ENCODE measurements at regions not wholly inside any gene's neighbourhood (a gene's known extent, or its start where the extent isn't known, plus 50 kb on each side); places are given as distances from the start of the nearest gene placed in this dataset.
A peak's percentile ranks its signal among the peaks of the same experiment; 100 is the strongest.
"Not testable (repeated sequence)": the region's sequence is repeated elsewhere in the genome, so short reads cannot be mapped to it uniquely, and the experiment has no call there.

- H3K4me3 ChIP-seq (ENCODE audit: low read depth, low read length) = no peak overlapping the region
- H3K27ac ChIP-seq (ENCODE audit: low read depth) = no peak overlapping the region
- WGBS = 82% methylated on average over 3 of the region's 3 CpGs
- no peak for DNase-seq (ENCODE audit: extremely low spot score)
- no peaks in the 10 kb centered on the region for H3K36me3 ChIP-seq (ENCODE audit: insufficient read depth)
- H3K4me1 ChIP-seq (ENCODE audit: insufficient read depth) = no peaks in the 10 kb centered on the region
Measured at GRCh38 chr2:39989888-39990287, 210.8 kb upstream of the THUMPD2 start.

DNA sequence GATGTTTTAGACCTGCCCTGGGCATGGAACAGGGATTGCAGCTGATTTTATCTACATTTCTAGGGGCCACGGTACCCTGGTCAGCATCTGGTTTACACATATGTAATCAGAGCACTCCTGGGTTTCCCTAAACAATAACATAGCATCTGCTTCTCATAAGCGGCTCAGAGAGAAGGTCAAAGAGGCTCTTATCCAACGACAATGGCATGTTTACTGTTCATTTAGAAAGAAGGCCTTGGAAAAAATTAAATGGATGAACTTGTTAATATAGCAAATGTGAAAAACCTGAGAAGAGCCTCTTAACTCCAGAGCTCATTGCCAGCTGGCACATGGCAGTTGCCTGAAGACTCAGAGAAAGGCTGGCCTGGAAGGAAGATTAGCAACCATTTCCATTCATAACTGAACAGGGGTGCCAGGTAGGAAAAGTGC is 202.8 kb upstream of the THUMPD2 start:
- DNase-seq (ENCODE audit: extremely low spot score) = no peak
- no peak overlapping the region for H3K4me3 ChIP-seq (ENCODE audit: low read depth, low read length)
- H3K4me1 ChIP-seq (ENCODE audit: insufficient read depth) = no peaks in the 10 kb centered on the region
- WGBS = 46% methylated on average over 3 of the region's 3 CpGs
- H3K36me3 ChIP-seq (ENCODE audit: insufficient read depth) = no peaks in the 10 kb centered on the region
- H3K27ac ChIP-seq (ENCODE audit: low read depth) = no peak overlapping the region

GRCh38 chr2:39975476-39976020 is 196.5 kb upstream of the THUMPD2 start:
- Histone ChIP-seq H3K27ac (ENCODE audit: low read depth) (peak overlapping the region; percentile 23), H3K4me1 (ENCODE audit: insufficient read depth) (no peaks in the 10 kb centered on the region), H3K36me3 (ENCODE audit: insufficient read depth) (no peaks in the 10 kb centered on the region), H3K4me3 (ENCODE audit: low read depth, low read length) (no peak overlapping the region)
- peak; percentile 0 for DNase-seq (ENCODE audit: extremely low spot score)
- 51% methylated on average over 3 of the region's 3 CpGs for WGBS

DNA sequence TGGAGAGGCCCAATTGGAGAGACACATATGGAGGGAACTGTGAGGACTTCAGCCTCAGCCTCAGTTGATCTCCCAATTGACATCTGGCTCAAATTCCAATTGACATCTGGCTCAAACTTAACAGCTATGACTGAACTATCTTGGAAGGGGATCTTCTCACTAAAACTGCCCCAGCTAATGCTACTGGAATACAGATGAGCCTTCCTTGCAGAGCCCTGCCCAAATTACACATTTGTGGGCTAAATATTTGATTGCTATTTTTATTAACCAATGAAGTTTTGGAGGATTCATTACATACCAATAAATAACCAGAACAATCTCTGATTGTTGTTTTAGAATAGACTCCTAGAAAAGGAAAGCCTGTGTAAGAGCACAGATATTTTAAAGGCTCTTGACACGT is 189.0 kb upstream of the THUMPD2 start:
- 95% methylated on average over 1 of the region's 1 CpG for WGBS
- no peak overlapping the region for H3K4me3 ChIP-seq (ENCODE audit: low read depth, low read length)
- no peaks in the 10 kb centered on the region for H3K4me1 ChIP-seq (ENCODE audit: insufficient read depth)
- DNase-seq (ENCODE audit: extremely low spot score) = no peak
- no peaks in the 10 kb centered on the region for H3K36me3 ChIP-seq (ENCODE audit: insufficient read depth)
- no peak overlapping the region for H3K27ac ChIP-seq (ENCODE audit: low read depth)

- H3K4me1 ChIP-seq (ENCODE audit: insufficient read depth); DNase-seq (ENCODE audit: extremely low spot score); H3K36me3 ChIP-seq (ENCODE audit: insufficient read depth); H3K4me3 ChIP-seq (ENCODE audit: low read depth, low read length); H3K27ac ChIP-seq (ENCODE audit: low read depth): not testable (repeated sequence)
- WGBS = 77% methylated on average over 7 of the region's 7 CpGs
Measured at GRCh38 chr2:39960681-39961080, 181.6 kb upstream of the THUMPD2 start.

DNA sequence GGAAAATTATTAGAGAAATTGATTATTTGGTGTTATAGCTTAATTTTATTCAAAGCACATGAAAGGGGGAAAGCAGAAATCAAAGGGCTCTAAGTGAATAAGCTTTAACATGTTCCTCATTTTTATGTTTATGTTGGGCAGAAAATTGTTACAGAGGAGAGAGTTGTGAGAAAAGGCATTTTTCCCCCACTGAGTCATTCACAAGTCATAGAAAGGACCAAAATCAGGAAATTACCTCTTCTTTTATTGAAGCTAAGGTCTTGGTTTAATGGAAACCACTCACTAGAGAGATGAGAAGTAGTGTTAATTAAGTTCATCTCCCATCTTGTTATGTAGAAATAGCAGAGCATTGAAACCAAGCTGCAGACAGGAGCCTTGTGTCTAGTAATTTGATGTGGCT is 175.3 kb upstream of the THUMPD2 start:
- no peak overlapping the region for H3K27ac ChIP-seq (ENCODE audit: low read depth)
- H3K4me1 ChIP-seq (ENCODE audit: insufficient read depth) = no peaks in the 10 kb centered on the region
- no peak overlapping the region for H3K4me3 ChIP-seq (ENCODE audit: low read depth, low read length)
- H3K36me3 ChIP-seq (ENCODE audit: insufficient read depth) = no peaks in the 10 kb centered on the region
- no peak for DNase-seq (ENCODE audit: extremely low spot score)

- 95% methylated on average over 1 of the region's 1 CpG for WGBS
- no peak for DNase-seq (ENCODE audit: extremely low spot score)
- no peak overlapping the region for H3K27ac ChIP-seq (ENCODE audit: low read depth)
- H3K4me1 ChIP-seq (ENCODE audit: insufficient read depth) = no peaks in the 10 kb centered on the region
- no peak overlapping the region for H3K4me3 ChIP-seq (ENCODE audit: low read depth, low read length)
- H3K36me3 ChIP-seq (ENCODE audit: insufficient read depth) = no peaks in the 10 kb centered on the region
Measured at GRCh38 chr2:39949131-39949530, 170.1 kb upstream of the THUMPD2 start.

DNA sequence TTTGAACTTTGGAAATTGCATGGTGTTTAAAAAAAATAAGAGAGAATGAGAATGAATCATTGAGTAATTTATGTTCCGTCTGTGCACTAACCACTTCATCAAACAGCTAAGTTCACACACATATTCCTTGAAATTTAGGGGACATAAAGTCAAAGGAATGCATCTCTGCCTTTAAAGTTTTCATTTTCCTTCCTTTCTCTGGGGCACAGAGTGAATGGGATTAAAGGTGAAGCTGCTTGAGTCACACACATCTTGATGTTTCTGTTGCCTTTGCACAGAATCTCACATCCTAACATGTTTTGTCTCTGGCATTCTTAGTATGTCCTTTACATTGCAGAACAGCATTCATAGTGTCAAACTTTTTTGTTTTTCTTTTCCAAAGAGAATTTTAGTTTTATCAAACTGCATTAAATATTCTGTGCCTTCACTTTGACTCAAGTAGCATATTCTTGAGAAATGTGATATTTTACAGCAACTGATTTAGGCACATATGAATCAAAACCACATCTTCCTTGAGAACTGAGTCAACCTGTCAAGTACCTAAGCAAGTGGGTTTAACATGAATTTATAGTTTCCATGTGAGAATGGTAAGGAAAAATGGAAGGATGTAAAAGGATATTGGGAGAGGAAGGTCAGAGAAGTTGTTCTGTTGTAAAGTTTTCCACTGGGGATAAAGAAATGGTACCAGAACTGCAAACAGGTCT is 169.1 kb upstream of the THUMPD2 start:
- DNase-seq (ENCODE audit: extremely low spot score) = no peak
- WGBS = 85% methylated on average over 1 of the region's 1 CpG
- H3K4me3 ChIP-seq (ENCODE audit: low read depth, low read length) = no peak overlapping the region
- H3K4me1 ChIP-seq (ENCODE audit: insufficient read depth) = no peaks in the 10 kb centered on the region
- no peaks in the 10 kb centered on the region for H3K36me3 ChIP-seq (ENCODE audit: insufficient read depth)
- H3K27ac ChIP-seq (ENCODE audit: low read depth) = no peak overlapping the region

GRCh38 chr2:39947294-39948015 is 168.4 kb upstream of the THUMPD2 start:
- 94% methylated on average over 2 of the region's 2 CpGs for WGBS
- H3K36me3 ChIP-seq (ENCODE audit: insufficient read depth) = no peaks in the 10 kb centered on the region
- no peak for DNase-seq (ENCODE audit: extremely low spot score)

DNA sequence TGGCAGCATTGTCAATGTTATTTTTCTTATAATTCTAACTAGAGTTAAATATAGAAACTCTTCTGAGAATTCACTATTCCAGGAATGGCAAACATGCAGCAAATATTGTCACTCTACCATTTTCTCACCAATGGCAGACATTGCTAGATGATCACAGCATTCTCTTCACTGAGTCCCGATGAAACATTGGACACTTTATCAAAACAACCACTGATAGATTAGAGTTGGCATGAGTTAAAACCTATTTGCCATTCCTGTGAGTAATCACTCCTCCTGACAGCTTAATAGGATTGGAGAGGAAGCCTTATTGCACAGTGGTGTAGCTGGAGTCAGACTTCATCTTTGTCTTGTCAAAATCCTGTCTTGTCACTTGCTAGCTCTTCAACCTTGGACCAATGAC is 163.9 kb upstream of the THUMPD2 start:
- Histone ChIP-seq H3K27ac (ENCODE audit: low read depth) (no peak overlapping the region), H3K4me1 (ENCODE audit: insufficient read depth) (no peaks in the 10 kb centered on the region), H3K36me3 (ENCODE audit: insufficient read depth) (no peaks in the 10 kb centered on the region), H3K4me3 (ENCODE audit: low read depth, low read length) (no peak overlapping the region)
- DNase-seq (ENCODE audit: extremely low spot score) = no peak
- WGBS = 35% methylated on average over 1 of the region's 1 CpG

More at GRCh38 chr2:39947294-39948015, 168.4 kb upstream of the THUMPD2 start:
- H3K27ac ChIP-seq (ENCODE audit: low read depth) = no peak overlapping the region
- H3K4me3 ChIP-seq (ENCODE audit: low read depth, low read length) = no peak overlapping the region
- H3K4me1 ChIP-seq (ENCODE audit: insufficient read depth) = no peaks in the 10 kb centered on the region

DNA sequence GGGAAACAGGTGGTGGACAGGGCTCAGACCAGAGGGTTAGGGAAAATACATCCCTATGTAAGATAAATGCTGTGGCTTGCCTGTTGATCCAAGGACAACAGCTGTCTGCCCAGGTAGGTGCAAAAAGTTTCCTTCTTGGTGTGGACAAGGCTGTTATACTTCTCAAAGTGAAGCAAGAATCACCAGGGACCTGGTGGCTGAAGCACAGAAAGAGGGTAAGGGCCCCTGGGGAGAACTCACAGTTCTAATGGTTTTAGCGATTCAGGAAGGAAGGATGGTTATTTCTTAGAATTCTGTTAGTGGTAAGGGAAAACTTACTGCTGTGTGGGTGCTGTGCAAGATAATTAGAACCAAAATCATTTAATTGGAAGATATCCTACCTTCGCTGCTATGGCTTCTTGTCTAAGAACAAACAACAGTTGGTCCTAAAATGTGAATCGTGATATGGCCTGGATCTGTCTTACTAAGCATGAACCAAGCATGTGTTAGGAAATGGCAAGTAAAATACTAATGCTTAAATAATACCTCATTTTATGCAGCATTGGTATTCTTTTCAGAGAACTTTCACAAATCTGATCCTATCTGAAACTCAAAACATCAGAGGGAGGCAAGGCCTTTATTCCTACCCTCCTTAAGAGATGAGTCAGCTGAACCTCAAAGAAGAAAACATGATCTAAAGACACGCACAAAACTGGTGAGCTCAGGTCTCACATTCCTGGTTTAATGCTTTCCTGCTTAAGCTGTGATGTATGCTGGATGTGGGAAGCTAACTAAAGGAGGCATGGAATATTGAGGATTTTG is 159.2 kb upstream of the THUMPD2 start:
- Histone ChIP-seq H3K27ac (ENCODE audit: low read depth) (no peak overlapping the region), H3K4me3 (ENCODE audit: low read depth, low read length) (no peak overlapping the region), H3K36me3 (ENCODE audit: insufficient read depth) (no peaks in the 10 kb centered on the region), H3K4me1 (ENCODE audit: insufficient read depth) (no peaks in the 10 kb centered on the region)
- 82% methylated on average over 4 of the region's 4 CpGs for WGBS
- DNase-seq (ENCODE audit: extremely low spot score) = no peak

DNA sequence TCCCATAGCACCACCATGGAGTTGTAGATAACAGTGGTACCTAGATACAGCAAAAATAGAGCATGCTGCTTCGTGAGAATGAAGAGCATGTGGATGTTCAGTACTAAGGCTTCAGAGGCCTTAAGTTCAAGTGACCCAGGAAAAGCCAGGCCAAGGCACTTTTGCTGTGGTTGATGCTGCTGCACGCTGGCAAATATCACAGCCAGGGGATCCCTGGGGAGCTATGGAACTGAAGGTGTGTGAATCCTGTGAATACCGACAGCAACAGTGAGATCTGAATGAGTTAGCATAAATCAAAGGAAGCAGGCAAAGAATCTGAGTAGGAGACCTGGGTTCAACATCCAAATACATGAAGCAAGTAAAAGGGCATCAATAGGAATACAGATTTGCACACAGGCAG is 158.6 kb upstream of the THUMPD2 start:
- Histone ChIP-seq H3K4me3 (ENCODE audit: low read depth, low read length) (no peak overlapping the region), H3K27ac (ENCODE audit: low read depth) (no peak overlapping the region), H3K36me3 (ENCODE audit: insufficient read depth) (no peaks in the 10 kb centered on the region), H3K4me1 (ENCODE audit: insufficient read depth) (no peaks in the 10 kb centered on the region)
- WGBS = 92% methylated on average over 3 of the region's 3 CpGs
- DNase-seq (ENCODE audit: extremely low spot score) = no peak

DNA sequence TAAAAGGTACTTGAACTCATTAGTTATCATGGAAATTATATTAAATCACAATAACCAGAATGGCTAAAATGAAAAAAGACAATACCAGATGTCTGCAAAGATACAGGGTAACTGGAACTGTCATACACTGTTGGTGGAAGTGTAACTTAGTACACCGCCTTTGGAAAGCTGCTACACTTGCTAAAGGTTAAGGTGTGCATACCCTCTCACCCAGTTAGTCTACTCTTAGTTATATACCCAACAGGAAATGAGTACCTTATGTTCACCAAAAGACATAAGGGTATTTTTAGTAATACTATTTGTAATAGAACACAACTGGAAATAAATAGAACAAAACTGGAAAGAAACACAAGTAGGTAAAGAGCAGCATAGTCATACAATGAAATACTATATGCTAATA is 155.8 kb upstream of the THUMPD2 start:
- no peaks in the 10 kb centered on the region for H3K4me1 ChIP-seq (ENCODE audit: insufficient read depth)
- no peak for DNase-seq (ENCODE audit: extremely low spot score)
- H3K36me3 ChIP-seq (ENCODE audit: insufficient read depth) = no peaks in the 10 kb centered on the region
- H3K4me3 ChIP-seq (ENCODE audit: low read depth, low read length) = no peak overlapping the region
- H3K27ac ChIP-seq (ENCODE audit: low read depth) = no peak overlapping the region
- WGBS = 99% methylated on average over 1 of the region's 1 CpG

Measured in urinary bladder (tissue), 3 donors.